Esophagus mucosa (tissue), 1 donor: ENCODE measurements at regions not wholly inside any gene's neighbourhood (a gene's known extent, or its start where the extent isn't known, plus 50 kb on each side); places are given as distances from the start of the nearest gene placed in this dataset.
"Not testable (repeated sequence)": the region's sequence is repeated elsewhere in the genome, so short reads cannot be mapped to it uniquely, and the experiment has no call there.

Experiments
- ATAC-seq: fragments of 200-7000 bp; cut with Tn5 transposase; one replicate; pipeline ENCODE4 v1.9.1; 2020
- donor health status: DM: yes; HTN: yes; CAD: no.

- ATAC-seq: peak; percentile 58
Observed at GRCh38 chr13:50422181-50423148, 407.2 kb downstream of the KCNRG start.

DNA sequence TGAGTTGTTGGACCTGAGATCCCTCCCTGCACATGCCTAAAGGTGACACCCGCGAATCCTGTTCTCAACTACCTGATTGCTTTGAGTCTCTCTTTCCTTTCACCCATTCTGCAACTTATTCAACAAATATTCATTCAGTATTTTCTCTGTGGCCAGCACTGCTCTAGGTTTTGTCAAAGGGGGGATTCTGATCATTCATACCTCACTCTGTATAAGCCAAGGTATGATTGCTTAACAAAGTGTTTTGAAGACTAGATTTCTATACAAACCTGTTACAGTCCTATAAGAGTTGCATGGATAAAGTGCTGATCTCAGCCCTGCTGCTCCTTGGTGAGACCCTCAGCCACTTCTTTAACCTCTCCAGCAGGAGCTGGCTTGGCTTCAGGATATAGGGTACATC lies 409.7 kb downstream of the KCNRG start:
- ATAC-seq: no peak

DNA sequence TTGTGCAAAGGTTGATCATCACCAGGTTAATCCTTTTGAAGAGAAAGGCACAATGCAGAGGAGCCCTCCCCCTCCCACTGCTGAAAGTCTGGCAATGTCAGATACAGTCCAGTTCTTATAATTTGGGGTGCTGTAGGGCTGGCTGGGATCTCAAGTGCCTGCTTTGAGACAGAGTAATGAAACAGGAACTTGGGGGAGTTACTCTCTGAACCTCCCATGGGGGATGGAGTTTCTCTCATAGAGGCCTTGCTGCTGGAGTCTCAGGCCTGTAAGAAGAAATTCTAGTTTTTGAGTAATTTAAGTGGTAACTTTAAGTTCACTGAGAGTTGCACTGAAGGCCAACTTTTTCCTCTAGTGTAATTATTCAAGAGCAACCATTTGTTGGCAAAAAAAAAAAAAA lies 410.5 kb downstream of the KCNRG start:
- no peak for ATAC-seq

DNA sequence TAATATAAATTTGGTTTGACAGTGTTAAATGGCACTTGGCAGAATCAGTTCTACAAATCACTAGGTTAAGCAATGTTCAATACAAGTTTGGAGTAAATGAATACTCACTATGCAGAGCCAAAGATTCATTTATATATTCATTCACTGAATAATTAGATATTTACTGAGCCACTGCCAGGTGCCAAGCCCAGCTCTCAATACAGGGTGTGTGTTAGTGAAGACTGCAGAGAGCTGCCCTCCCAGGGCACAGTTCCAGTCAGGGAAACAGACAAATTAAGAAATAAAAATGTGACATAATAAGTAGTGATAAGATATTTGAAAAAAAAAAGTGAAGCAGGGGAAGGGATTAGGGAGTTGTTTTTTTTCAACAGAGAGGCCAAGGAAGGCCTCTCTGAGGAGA lies 411.7 kb downstream of the KCNRG start:
- peak; percentile 17 for ATAC-seq

DNA sequence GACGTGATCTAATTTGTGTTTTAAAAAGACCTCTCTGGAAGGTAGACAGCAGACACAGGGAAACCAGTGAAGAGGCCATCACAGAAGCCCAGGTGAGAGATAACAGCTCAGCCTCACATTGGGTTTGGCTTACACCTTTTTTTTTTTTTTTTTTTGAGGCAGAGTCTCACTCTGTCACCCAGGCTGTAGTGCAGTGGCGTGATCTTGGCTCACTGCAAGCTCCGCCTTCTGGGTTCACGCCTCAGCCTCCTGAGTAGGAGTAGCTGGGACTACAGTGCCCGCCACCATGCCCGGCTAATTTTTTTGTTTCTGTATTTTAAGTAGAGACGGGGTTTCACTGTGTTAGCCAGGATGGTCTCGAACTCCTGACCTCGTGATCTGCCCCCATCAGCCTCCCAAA lies 412.3 kb downstream of the KCNRG start:
- not testable (repeated sequence) for ATAC-seq

GRCh38 chr13:50428183-50428877 lies 413.1 kb downstream of the KCNRG start:
- no peak for ATAC-seq

GRCh38 chr13:50435011-50435410 lies 408.5 kb downstream of the DLEU7 start:
- no peak for ATAC-seq

GRCh38 chr13:50437252-50437651 lies 406.2 kb downstream of the DLEU7 start:
- ATAC-seq: no peak

- ATAC-seq: no peak
Observed at GRCh38 chr13:50438351-50438750, 405.1 kb downstream of the DLEU7 start.

GRCh38 chr13:50441130-50441529 lies 402.4 kb downstream of the DLEU7 start:
- ATAC-seq: no peak

DNA sequence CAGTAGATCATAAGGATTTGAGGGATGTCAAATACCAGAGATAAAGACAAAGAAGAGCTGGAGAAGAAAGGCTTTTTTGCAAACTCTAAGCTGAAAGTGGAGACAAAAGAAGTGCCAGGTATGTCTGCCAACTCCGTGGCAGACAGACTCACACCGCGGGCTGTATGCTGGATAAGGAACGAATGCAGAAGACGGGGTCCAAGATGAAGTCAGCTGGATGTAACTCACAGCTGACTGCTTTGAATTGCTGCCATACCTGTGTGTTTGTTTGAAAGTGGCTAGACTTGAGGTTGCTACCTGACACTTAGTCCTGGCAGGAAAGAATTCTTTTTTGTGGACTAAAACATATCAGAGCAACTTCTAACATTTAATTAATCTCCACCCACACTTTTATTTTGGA lies 398.8 kb downstream of the DLEU7 start:
- ATAC-seq: no peak

GRCh38 chr13:50446611-50447010 lies 396.9 kb downstream of the DLEU7 start:
- no peak for ATAC-seq

GRCh38 chr13:50448535-50448998 lies 394.9 kb downstream of the DLEU7 start:
- peak; percentile 80 for ATAC-seq

DNA sequence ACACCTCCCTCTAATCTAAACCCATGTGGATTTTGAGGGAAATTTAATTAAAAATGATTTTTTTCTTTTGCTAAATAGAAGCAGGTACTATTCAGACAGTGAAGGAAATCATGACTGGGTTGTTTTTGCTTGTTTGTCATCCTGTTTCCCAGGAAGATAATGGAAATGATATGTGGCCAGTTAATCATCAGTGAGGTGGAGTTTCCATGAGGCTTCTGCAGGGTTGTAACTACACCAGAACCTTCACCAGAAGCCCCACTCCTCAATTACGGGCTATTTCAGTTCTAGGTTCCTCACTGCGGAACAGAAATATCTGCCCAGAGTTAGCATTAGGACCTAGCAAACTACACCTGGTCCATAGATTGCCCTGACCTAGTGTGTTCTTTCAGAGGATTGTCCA lies 394.0 kb downstream of the DLEU7 start:
- no peak for ATAC-seq

DNA sequence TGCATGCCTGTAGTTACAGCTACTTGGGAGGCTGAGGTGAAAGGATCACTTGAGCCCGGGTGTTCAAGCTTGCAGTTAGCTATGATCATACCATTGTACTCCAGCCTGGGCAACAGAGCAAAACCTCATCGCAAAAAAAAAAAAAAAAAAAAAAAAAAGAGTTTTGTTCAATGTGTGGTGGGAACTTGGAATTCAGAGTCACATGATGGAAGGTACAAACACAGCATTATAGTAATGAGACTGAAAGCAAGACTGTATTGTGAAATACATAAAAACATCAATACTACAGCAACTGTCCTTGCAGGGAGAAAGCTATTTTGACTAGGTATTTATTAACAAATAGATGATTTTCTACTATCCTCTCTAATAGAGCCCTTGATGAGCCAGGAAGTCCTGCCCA lies 393.2 kb downstream of the DLEU7 start:
- no peak for ATAC-seq

- no peak for ATAC-seq
Observed at GRCh38 chr13:50451609-50452008, 391.9 kb downstream of the DLEU7 start.

GRCh38 chr13:50452028-50452427 lies 391.5 kb downstream of the DLEU7 start:
- ATAC-seq: no peak

- no peak for ATAC-seq
Observed at GRCh38 chr13:50452756-50453155, 390.7 kb downstream of the DLEU7 start.

DNA sequence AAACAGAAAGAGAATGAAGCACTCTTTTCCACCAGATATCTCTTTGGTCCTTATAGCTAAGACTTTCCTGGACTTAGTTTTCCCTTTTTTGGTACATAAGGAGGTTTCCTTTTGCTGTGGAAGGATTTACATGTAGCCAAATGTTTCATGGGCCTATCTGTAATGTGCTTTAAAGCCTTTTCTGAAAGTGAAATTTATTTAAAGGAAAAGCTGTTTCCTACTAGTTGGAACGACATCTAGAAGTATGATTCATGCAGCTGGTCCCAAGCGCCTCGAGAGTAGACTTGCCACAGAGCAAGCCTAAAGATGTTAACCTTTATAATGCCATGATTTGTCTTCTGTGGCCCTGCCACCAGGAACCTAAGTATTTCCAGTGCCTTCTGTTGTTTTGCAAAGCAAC lies 390.3 kb downstream of the DLEU7 start:
- no peak for ATAC-seq

- ATAC-seq: no peak
Observed at GRCh38 chr13:50456111-50456510, 387.4 kb downstream of the DLEU7 start.

DNA sequence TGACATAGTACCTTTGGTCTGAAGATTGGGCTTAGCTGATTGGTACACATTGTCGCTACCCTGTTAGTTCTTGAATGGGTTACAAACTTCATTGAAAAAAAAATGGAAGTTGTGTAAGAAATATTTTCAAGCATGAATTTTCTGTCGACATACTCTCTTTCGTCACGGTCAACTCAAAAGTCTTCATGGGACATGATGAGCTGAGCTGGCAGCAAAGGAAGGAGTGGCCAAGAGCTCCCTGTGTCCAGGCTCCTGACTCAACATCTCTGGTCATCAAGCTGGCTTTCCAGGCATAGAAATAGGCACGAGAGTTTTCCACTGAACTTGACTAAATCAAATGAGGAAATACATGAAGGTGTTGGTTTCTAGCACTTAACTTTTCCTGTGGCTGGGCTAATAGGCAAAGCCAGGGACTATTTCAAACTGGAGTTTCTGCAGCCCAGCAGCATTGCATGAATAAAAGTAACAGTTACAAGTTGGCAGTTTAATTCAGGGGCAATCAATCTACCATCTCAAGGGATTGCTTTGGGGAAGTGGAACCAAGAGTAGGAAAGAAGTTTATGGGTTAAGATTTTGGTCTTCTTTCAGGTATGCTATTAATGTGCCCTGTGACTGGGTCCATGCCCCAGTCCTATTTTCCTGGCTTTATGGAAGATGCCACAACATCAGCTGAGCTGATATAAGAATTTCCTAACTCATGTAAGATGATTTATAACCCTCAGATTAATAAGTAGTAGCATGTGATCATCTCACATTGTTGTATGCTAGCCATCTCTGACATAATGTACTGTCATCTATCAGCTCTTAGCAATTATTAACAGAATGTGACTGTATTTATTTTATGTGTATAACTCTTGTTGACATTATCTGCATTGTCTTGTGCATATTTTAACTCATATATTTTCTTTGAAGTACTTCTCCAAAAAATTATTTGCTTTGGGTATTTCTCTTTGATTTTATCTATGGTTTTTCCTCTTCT lies 385.8 kb downstream of the DLEU7 start:
- ATAC-seq: no peak

DNA sequence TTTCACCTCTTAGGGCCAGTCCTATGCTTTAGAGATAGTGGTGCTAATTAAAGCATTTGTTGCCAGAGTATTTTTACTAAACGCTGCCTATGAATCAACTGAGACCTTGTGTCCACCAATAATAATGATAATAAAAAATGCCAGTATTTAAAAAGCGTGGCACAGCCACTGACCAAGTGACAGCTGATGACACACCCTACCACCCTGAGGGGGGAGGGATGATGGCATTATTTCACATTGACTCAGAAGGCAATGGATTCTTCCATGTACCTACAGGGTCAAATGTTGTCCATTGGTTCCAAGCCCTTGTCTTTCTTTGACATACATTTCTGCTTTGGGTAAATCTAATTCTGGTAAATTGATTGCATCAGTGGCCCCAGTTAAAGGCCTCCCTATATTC lies 384.4 kb downstream of the DLEU7 start:
- ATAC-seq: no peak

DNA sequence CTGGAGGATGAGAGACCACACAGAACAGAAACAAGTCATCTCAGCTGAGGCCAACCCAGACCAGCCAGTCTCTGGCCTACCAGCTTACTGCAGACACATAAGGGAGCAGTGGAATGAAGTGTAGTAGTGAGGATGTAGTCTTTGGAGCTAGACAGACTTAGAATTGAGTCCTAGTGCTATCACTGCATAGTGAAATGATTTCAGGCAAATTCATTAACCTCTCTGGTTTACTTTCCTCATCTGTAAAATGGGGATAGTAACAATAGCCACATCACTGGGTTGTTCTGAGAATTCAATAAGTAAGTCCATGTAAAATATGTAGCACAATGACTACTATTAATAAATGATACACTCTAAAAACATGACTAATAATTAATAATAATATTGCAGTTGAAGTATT lies 383.8 kb downstream of the DLEU7 start:
- no peak for ATAC-seq
